Kidney (tissue), 13 donors: ENCODE measurements at regions not wholly inside any gene's neighbourhood (a gene's known extent, or its start where the extent isn't known, plus 50 kb on each side); places are given as distances from the start of the nearest gene placed in this dataset.

Experiments
- DNase-seq, 5 donors: peaks; one replicate each; pipeline ENCODE4 v3.0.0-alpha.2; 2013 to 2020
- FAIRE-seq: peaks from 2 replicates; lab custom pipeline; 2012; peaks lifted over from hg19 to GRCh38; lab: Jason Lieb, UNC
- H3K27ac ChIP-seq, 2 donors: one replicate each; pipeline ENCODE4 v1.7.0; 2013; ENCODE audit warnings: low read depth in 2 of 2, low read length in 2 of 2, inconsistent platforms in 1 of 2
- H3K27me3 ChIP-seq: one replicate; pipeline ENCODE4 v1.7.1; 2013; ENCODE audit warnings: low read length, inconsistent platforms; ENCODE audit not compliant: control insufficient read depth, insufficient read depth
- H3K36me3 ChIP-seq, 3 donors: one replicate each; pipeline versions ENCODE4 v1.7.0 to v1.7.1; 2013; ENCODE audit warnings: low read length in 3 of 3, control low read depth in 1 of 3, inconsistent platforms in 1 of 3; ENCODE audit not compliant: insufficient read depth in 3 of 3, control insufficient read depth in 2 of 3
- H3K4me1 ChIP-seq, 3 donors: one replicate each; pipeline versions ENCODE4 v1.7.0 to v1.7.1; 2013; ENCODE audit warnings: low read length in 3 of 3, inconsistent platforms in 1 of 3, low read depth in 1 of 3; ENCODE audit not compliant: control insufficient read depth in 2 of 3, insufficient read depth in 2 of 3
- H3K4me3 ChIP-seq, 3 donors: one replicate each; pipeline versions ENCODE4 v1.7.0 to v1.8.1; 2013; ENCODE audit warnings: low read length in 3 of 3, control low read depth in 1 of 3, inconsistent platforms in 1 of 3
- H3K9ac ChIP-seq, 3 donors: one replicate each; pipeline versions ENCODE4 v1.7.0 to v1.7.1; 2013; ENCODE audit warnings: low read length in 3 of 3, control low read depth in 1 of 3, inconsistent platforms in 1 of 3
- H3K9me3 ChIP-seq, 3 donors: one replicate each; pipeline versions ENCODE4 v1.7.0 to v1.7.1; 2013; ENCODE audit warnings: low read length in 3 of 3, control low read depth in 1 of 3, inconsistent platforms in 1 of 3; ENCODE audit not compliant: control insufficient read depth in 2 of 3, insufficient read depth in 1 of 3
- intact Hi-C: fragments of 100-400 bp; cut with DNase I; formaldehyde crosslinking; loops from one replicate; pipeline ENCODE4 v1.11.1; 2022
- TF ChIP-seq, protein P1 (sequence below): IDR thresholded peaks from 3 replicates; pipeline ENCODE4 v1.5.1; 2012; ENCODE audit warnings: mild to moderate bottlenecking, moderate library complexity, borderline replicate concordance; ENCODE audit not compliant: insufficient read depth; ENCODE audit errors: extremely low read depth
- donor health status: control.
- donor health status: control.
- donor health status: control.
- donor health status: control.
- donor health status: control.
- donor health status: DM: yes; HTN: yes; CAD: no.
- donor health status: Normal renal cell carcinoma (clear cell type).

DNA sequence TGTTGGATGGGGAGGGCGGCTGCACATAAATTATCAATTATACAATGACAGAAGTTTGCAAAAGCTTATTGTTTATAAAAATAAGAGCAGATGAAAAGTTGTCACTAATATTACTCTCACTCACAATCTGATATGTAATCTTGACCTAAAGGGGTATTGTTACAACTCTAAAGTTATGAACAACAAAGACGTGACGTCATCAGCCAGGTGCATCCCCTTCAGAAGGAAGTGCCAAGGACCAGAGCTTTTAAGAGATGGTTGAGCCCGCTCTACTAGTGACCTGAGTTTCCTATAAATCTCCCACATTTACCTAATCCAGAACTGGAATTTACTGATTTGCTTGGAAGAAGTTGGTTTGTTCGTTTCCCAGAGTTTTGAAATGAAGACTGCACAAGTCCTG, 247.7 kb upstream of the MGMT start:
- no peak overlapping the region for H3K4me3 ChIP-seq
- intact Hi-C loops: no loop called here
- TF ChIP-seq, protein P1, sequence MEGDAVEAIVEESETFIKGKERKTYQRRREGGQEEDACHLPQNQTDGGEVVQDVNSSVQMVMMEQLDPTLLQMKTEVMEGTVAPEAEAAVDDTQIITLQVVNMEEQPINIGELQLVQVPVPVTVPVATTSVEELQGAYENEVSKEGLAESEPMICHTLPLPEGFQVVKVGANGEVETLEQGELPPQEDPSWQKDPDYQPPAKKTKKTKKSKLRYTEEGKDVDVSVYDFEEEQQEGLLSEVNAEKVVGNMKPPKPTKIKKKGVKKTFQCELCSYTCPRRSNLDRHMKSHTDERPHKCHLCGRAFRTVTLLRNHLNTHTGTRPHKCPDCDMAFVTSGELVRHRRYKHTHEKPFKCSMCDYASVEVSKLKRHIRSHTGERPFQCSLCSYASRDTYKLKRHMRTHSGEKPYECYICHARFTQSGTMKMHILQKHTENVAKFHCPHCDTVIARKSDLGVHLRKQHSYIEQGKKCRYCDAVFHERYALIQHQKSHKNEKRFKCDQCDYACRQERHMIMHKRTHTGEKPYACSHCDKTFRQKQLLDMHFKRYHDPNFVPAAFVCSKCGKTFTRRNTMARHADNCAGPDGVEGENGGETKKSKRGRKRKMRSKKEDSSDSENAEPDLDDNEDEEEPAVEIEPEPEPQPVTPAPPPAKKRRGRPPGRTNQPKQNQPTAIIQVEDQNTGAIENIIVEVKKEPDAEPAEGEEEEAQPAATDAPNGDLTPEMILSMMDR: no peak
- no peak overlapping the region for H3K27ac ChIP-seq
- FAIRE-seq: no peak
- no peaks in the 10 kb centered on the region for H3K4me1 ChIP-seq
- H3K9ac ChIP-seq: no peak overlapping the region
- no peaks in the 10 kb centered on the region for H3K27me3 ChIP-seq
- no peak for DNase-seq
- H3K36me3 ChIP-seq: no peaks in the 10 kb centered on the region
- no peaks in the 10 kb centered on the region for H3K9me3 ChIP-seq

DNA sequence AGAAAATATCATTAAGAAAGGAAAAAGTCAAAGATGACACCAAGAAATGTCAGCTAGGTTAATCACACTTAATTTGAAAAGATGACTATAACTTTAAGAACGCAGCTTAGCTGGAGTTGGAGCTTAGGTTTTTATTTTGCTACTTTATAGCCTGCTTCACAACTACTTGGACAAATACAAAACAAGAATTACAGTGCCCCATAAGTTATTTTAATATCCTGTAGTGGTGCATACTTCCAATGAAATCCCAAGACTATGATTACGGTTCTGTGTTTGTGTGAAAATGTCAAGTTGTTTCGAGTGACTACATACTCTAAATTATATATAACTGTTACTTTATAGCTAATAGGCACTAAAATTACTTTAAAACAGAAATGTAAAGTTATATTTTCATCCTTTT, 244.6 kb upstream of the MGMT start:
- Histone ChIP-seq H3K9me3 (no peaks in the 10 kb centered on the region), H3K4me3 (no peak overlapping the region), H3K4me1 (peaks cover 0 to 3% (median 0%) of the 10 kb centered on the region in 3 donors), H3K27me3 (no peaks in the 10 kb centered on the region), H3K27ac (no peak overlapping the region), H3K36me3 (no peaks in the 10 kb centered on the region), H3K9ac (no peak overlapping the region)
- intact Hi-C loops: no loop called here
- DNase-seq (peak in 1 of 5 donors; percentile 73), FAIRE-seq (no peak)
- TF ChIP-seq, protein P1: no peak

DNA sequence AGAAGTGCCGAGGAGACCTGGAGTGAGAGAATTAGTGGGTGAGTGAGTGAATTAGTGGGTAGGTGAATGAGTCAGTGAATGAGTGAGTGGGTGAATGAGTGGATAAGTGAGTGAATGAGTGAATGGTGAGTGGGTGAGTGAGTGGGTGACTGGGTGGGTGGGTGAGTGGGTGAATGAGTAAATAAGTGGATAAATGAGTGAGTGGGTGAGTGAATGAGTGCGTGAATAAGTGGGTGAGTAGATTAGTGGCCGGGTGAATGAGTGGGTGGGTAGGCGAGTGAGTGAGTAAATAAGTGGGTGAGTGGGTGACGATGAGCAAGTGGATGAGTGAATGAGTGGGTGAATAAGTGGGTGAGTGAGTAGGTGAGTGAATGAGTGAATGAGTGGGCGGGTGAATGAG, 243.7 kb upstream of the MGMT start:
- no peaks in the 10 kb centered on the region for H3K27me3 ChIP-seq
- H3K9ac ChIP-seq: no peak overlapping the region
- no peak for DNase-seq
- H3K36me3 ChIP-seq: no peaks in the 10 kb centered on the region
- no peak overlapping the region for H3K27ac ChIP-seq
- peaks cover 0 to 3% (median 0%) of the 10 kb centered on the region in 3 donors for H3K4me1 ChIP-seq
- no peak for FAIRE-seq
- H3K9me3 ChIP-seq: no peaks in the 10 kb centered on the region
- H3K4me3 ChIP-seq: no peak overlapping the region
- TF ChIP-seq, protein P1: no peak
- intact Hi-C loops: no loop called here

DNA sequence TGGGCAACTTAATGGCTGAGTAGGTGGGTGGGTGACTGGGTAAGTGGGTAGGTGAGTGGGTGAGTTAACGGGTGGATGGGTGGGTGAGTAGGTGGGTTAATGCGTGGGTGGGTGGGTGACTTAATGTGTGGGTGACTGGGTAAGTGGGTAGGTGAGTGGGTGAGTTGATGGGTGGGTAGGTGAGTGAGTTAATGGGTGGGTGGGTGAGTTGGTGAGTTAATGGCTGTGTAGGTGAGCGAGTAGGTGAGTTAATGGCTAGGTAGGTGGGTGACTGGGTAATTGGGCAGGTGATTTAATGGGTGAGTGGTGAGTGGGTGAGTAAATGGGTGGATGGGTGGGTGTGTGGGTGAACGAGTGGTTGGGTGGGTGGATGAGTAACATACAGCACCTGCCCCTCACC, 243.0 kb upstream of the MGMT start:
- no peak overlapping the region for H3K9ac ChIP-seq
- DNase-seq (no peak), FAIRE-seq (no peak)
- intact Hi-C loops: no loop called here
- no peak overlapping the region for H3K4me3 ChIP-seq
- no peak overlapping the region for H3K27ac ChIP-seq
- H3K4me1 ChIP-seq: peaks cover 0 to 3% (median 0%) of the 10 kb centered on the region in 3 donors
- TF ChIP-seq, protein P1: no peak
- no peaks in the 10 kb centered on the region for H3K36me3 ChIP-seq
- H3K27me3 ChIP-seq: no peaks in the 10 kb centered on the region
- H3K9me3 ChIP-seq: no peaks in the 10 kb centered on the region
